CD8-positive, alpha-beta memory T cell (primary cell): ENCODE measurements at regions not wholly inside any gene's neighbourhood (a gene's known extent, or its start where the extent isn't known, plus 50 kb on each side); places are given as distances from the start of the nearest gene placed in this dataset.
A peak's percentile ranks its signal among the peaks of the same experiment; 100 is the strongest.
"Not testable (repeated sequence)": the region's sequence is repeated elsewhere in the genome, so short reads cannot be mapped to it uniquely, and the experiment has no call there.

Source experiments
- CTCF ChIA-PET: fragments of 350-600 bp; sonication (Branson Sonifier 250); formaldehyde crosslinking; loops from one replicate; lab custom pipeline; 2021; ENCODE audit warnings: antibody characterized with exemption; lab: Charles Lee
- POLR2A ChIA-PET: fragments of 350-600 bp; sonication (Branson Sonifier 250); formaldehyde crosslinking; loops from one replicate; lab custom pipeline; 2021; ENCODE audit warnings: antibody characterized with exemption; lab: Charles Lee
- DNase-seq, 5 donors: peaks; one replicate each; pipeline versions ENCODE4 v3.0.0 to v3.0.0-alpha.2; 2020 to 2022; ENCODE audit warnings: mixed read lengths in 1 of 5
- H3K27ac ChIP-seq: one replicate; pipeline ENCODE4 v1.7.0; 2013; ENCODE audit warnings: low read depth, mild to moderate bottlenecking, low read length, moderate library complexity
- H3K27me3 ChIP-seq: 2 replicates; pipeline ENCODE4 v1.7.0; 2013; ENCODE audit warnings: low read length, mild to moderate bottlenecking; ENCODE audit not compliant: insufficient read depth, poor library complexity, severe bottlenecking
- H3K36me3 ChIP-seq: 2 replicates; pipeline ENCODE4 v1.7.0; 2013; ENCODE audit warnings: mild to moderate bottlenecking, low read length, moderate library complexity; ENCODE audit not compliant: insufficient read depth
- H3K4me1 ChIP-seq: 2 replicates; pipeline ENCODE4 v1.7.0; 2013; ENCODE audit warnings: mild to moderate bottlenecking, low read length, moderate library complexity; ENCODE audit not compliant: insufficient read depth
- H3K4me3 ChIP-seq: 2 replicates; pipeline ENCODE4 v1.7.0; 2013; ENCODE audit warnings: mild to moderate bottlenecking, low read length
- H3K9me3 ChIP-seq: 2 replicates; pipeline ENCODE4 v1.7.0; 2013; ENCODE audit warnings: mild to moderate bottlenecking, low read length
- H3K27ac Mint-ChIP-seq, 8 donors: one replicate each; pipeline ENCODE4 v1.8.0; 2020 to 2021; ENCODE audit warnings: mixed read lengths in 8 of 8, mild to moderate bottlenecking in 6 of 8, inconsistent platforms in 3 of 8, moderate library complexity in 3 of 8
- H3K27me3 Mint-ChIP-seq, 2 donors: one replicate each; pipeline ENCODE4 v1.8.0; 2020 to 2021; ENCODE audit warnings: mixed read lengths in 2 of 2, mild to moderate bottlenecking in 1 of 2, moderate library complexity in 1 of 2
- H3K36me3 Mint-ChIP-seq, 3 donors: one replicate each; pipeline ENCODE4 v1.8.0; 2020 to 2021; ENCODE audit warnings: mixed read lengths in 3 of 3, inconsistent platforms in 1 of 3, mild to moderate bottlenecking in 1 of 3
- H3K4me1 Mint-ChIP-seq, 3 donors: one replicate each; pipeline ENCODE4 v1.8.0; 2020 to 2021; ENCODE audit warnings: mixed read lengths in 3 of 3, inconsistent platforms in 1 of 3, mild to moderate bottlenecking in 1 of 3
- H3K4me3 Mint-ChIP-seq, 7 donors: one replicate each; pipeline ENCODE4 v1.8.0; 2020 to 2021; ENCODE audit warnings: mixed read lengths in 7 of 7, mild to moderate bottlenecking in 6 of 7, moderate library complexity in 4 of 7, inconsistent platforms in 2 of 7
- H3K9me3 Mint-ChIP-seq, 5 donors: one replicate each; pipeline ENCODE4 v1.8.0; 2020 to 2022; ENCODE audit warnings: mixed read lengths in 5 of 5, mild to moderate bottlenecking in 3 of 5, moderate library complexity in 2 of 5, inconsistent platforms in 1 of 5

DNA sequence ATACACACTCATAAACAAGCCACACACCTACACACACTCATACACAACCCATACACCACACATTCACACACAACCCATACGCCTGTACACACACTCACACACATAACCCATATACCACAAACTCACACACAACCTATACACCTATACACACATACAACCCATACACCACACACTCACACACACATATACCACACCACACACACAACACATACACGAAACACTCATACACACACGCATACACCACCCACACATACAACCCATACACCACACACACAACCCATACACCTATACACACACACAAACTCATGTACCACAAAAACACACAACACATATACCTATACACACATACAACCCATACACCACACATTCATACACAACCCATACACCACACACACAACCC, 164.3 kb downstream of the TMEM121 start:
- Mint-ChIP-seq H3K27ac (peak overlapping the region in 2 of 8 donors; percentile 8 to 37), H3K27me3 (peaks cover 0 to 5% of the 10 kb centered on the region in 2 donors), H3K4me3 (no peak overlapping the region), H3K9me3 (no peaks in the 10 kb centered on the region), H3K4me1 (no peaks in the 10 kb centered on the region), H3K36me3 (no peaks in the 10 kb centered on the region)
- no peaks in the 10 kb centered on the region for H3K36me3 ChIP-seq
- H3K4me3 ChIP-seq = no peak overlapping the region
- ChIA-PET CTCF (no interaction called here), POLR2A (no interaction called here)
- no peaks in the 10 kb centered on the region for H3K4me1 ChIP-seq
- no peaks in the 10 kb centered on the region for H3K9me3 ChIP-seq
- no peak for DNase-seq
- no peak overlapping the region for H3K27ac ChIP-seq
- no peaks in the 10 kb centered on the region for H3K27me3 ChIP-seq

DNA sequence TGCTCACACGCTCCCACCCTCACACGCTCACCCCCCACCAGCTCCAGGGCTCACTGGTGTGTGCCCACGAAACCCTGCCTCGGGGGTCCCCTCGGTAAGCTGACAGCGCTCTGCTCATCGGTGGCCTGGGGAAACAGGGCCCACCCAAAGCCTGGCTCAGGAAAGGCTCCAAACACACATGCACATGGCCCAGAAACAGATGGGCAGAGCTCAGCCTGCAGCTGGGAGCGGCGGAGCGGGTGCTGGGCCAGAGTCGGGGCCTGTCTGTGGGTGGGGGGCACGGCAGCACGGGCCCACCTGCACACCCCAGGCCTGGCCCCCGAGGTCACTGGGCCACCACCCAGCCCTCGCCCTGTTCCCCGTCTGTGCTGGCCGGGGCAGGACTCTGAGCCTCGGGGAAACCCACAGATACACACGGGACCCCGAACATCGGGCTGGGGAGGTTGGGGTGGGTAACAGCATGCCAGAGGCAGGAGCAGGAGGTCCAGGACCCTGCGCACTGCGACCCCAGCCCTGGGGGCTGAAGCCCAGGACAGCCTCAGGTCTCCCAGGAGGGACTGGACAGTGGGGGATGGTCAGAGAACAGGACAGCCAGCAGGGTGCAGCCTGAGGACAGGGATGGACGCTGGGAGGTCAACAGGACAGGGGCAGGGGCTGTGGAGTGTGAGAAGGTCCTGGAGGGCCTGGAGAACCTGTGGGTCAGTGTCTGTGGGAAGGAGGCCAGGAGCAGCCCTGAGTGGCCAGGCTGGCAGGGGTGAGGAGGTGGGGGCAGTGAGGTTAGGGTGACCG, 165.1 kb downstream of the TMEM121 start:
- H3K4me1 Mint-ChIP-seq, CTCF ChIA-PET, H3K4me3 ChIP-seq, H3K27ac ChIP-seq, H3K36me3 Mint-ChIP-seq, DNase-seq, H3K27ac Mint-ChIP-seq, H3K27me3 ChIP-seq, H3K4me1 ChIP-seq, H3K9me3 ChIP-seq, H3K4me3 Mint-ChIP-seq, H3K36me3 ChIP-seq, POLR2A ChIA-PET, H3K27me3 Mint-ChIP-seq, H3K9me3 Mint-ChIP-seq: not testable (repeated sequence)

DNA sequence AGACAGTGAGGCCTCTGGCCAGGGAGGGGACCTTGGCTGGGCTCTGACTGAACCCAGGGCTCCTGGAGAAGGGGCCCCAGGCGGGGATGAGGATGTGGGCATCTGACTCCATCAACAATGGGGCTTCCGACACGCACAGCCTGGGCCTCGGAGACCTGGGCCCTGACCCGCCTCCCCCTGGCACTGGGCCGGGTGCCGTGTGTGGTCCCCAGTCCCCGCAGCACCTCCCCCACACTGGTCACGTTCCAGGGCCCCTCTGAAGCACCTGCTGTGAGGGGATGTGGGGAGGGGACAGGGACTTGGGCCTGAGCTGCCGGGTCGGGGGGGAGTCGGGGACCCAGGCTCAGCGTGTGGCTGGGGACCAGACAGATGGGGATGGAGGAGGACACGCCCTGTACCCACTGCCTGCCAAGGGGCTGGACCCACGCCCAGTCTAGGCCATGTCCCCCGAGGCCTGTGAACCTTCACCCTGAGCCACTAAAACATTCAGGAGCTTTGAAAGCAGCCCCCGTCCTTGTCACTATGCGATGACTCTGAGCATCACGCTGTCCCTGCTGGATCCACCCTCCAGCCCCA, 165.8 kb downstream of the TMEM121 start:
- POLR2A ChIA-PET, H3K4me3 Mint-ChIP-seq, DNase-seq: not testable (repeated sequence)

DNA sequence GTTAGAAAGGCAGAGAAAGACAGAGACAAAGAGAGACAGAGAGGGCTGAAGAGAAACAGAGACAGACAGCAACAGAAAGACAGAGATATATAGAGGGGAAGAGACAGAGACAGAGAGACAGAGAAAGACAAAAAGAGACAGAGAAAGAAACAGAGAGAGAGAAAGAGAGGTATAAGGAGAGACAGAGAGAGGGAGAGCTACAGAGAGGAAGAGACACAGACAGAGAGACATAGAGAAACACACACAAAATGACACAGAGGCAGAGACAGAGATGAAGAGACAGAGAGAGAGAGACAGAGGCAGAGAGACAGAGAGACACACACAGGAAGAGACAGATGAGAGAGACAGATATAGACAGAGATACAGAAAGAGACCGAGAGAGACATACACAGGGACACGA, 168.6 kb downstream of the TMEM121 start:
- CTCF ChIA-PET = no interaction called here
- no peak for DNase-seq
- Mint-ChIP-seq H3K27ac (no peak overlapping the region), H3K9me3 (no peaks in the 10 kb centered on the region), H3K4me3 (no peak overlapping the region), H3K4me1 (no peaks in the 10 kb centered on the region), H3K27me3 (peaks cover 6 to 7% of the 10 kb centered on the region in 2 donors), H3K36me3 (no peaks in the 10 kb centered on the region)
- Histone ChIP-seq H3K4me1 (no peaks in the 10 kb centered on the region), H3K9me3 (no peaks in the 10 kb centered on the region), H3K4me3 (no peak overlapping the region), H3K27me3 (no peaks in the 10 kb centered on the region), H3K36me3 (no peaks in the 10 kb centered on the region), H3K27ac (no peak overlapping the region)
- POLR2A ChIA-PET = no interaction called here

More for the DNA sequence above, 165.8 kb downstream of the TMEM121 start:
- H3K4me1 Mint-ChIP-seq, H3K27ac Mint-ChIP-seq, H3K36me3 Mint-ChIP-seq, H3K27me3 ChIP-seq, H3K4me3 ChIP-seq, H3K27me3 Mint-ChIP-seq, CTCF ChIA-PET, H3K4me1 ChIP-seq, H3K36me3 ChIP-seq, H3K9me3 ChIP-seq, H3K9me3 Mint-ChIP-seq, H3K27ac ChIP-seq: not testable (repeated sequence)

DNA sequence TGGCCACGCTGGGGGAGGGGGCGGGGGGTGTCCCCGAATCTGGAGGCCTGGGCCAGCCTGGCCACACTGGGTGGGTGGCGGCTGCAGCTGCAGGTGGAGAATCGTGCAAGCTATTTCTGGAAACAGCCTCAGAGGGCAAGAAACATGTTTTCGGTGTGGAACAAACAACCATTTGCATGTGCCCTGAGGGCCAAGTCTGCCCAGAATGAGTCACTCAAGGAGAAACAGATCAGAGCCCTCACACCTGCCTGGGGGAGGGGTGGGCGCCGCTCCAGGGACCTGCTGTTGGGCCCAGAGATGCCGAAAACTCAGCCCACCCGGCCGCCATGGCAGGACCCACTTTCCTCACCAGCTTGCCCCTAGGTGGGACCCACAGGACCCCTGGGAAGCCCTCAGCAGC, 170.0 kb downstream of the TMEM121 start:
- H3K36me3 Mint-ChIP-seq, H3K27ac ChIP-seq, POLR2A ChIA-PET, H3K27ac Mint-ChIP-seq, H3K4me1 ChIP-seq, H3K27me3 ChIP-seq, CTCF ChIA-PET, H3K9me3 Mint-ChIP-seq, DNase-seq, H3K4me1 Mint-ChIP-seq, H3K4me3 ChIP-seq, H3K36me3 ChIP-seq, H3K4me3 Mint-ChIP-seq, H3K9me3 ChIP-seq: not testable (repeated sequence)
- peaks cover 6 to 12% of the 10 kb centered on the region in 2 donors for H3K27me3 Mint-ChIP-seq

DNA sequence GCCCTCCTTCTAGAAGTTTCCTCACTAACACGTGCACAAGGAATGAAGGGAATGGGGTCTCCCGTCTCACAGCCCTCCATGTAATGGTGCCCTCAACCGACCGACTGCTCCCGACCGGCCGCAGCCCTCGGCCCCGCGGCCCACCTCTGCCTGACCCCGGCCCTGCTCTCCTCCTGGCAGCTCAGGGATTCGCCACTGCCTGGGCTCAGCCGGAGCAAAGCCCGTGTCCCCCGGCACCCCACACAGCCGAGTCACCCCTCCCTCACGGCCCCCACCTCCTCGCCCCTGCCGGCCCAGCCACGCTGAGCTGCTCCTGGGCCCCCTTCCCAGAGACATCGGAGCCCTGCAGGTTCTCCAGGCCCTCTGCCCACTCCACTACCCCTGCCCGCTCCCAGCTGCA, 171.0 kb downstream of the TMEM121 start:
- H3K36me3 Mint-ChIP-seq, POLR2A ChIA-PET, H3K36me3 ChIP-seq, H3K27ac Mint-ChIP-seq, H3K27ac ChIP-seq, H3K27me3 ChIP-seq, H3K9me3 ChIP-seq, H3K4me3 ChIP-seq, H3K4me1 Mint-ChIP-seq, H3K4me3 Mint-ChIP-seq, H3K4me1 ChIP-seq, H3K9me3 Mint-ChIP-seq, CTCF ChIA-PET: not testable (repeated sequence)
- DNase-seq = peak in 1 of 5 donors; percentile 32
- peaks cover 6 to 12% of the 10 kb centered on the region in 2 donors for H3K27me3 Mint-ChIP-seq

DNA sequence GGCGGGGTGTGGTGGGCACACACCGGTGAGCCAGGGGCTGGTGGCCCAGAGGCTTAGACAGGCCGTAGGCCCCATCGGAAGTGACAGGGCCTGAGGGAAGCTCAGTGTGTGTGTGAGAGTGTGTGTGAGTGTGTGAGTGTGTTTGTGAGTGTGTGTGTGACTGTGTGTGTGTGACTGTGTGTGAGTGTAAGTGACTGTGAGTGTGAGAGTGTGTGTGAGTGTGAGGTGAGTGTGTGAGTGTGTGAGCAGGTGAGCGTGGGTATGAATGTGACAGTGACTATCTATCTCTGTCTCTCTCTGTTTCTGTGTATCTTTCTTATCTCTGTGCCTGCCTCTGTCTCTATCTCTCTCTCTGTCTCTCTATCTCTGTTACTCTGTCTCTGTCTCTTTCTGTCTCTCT, 171.6 kb downstream of the TMEM121 start:
- H3K4me1 Mint-ChIP-seq, H3K9me3 ChIP-seq, H3K27me3 ChIP-seq, H3K27ac ChIP-seq, CTCF ChIA-PET, POLR2A ChIA-PET, H3K36me3 Mint-ChIP-seq, H3K36me3 ChIP-seq, H3K4me3 ChIP-seq, H3K9me3 Mint-ChIP-seq, H3K27ac Mint-ChIP-seq, DNase-seq, H3K4me1 ChIP-seq, H3K4me3 Mint-ChIP-seq: not testable (repeated sequence)
- H3K27me3 Mint-ChIP-seq = peaks cover 6 to 12% of the 10 kb centered on the region in 2 donors

DNA sequence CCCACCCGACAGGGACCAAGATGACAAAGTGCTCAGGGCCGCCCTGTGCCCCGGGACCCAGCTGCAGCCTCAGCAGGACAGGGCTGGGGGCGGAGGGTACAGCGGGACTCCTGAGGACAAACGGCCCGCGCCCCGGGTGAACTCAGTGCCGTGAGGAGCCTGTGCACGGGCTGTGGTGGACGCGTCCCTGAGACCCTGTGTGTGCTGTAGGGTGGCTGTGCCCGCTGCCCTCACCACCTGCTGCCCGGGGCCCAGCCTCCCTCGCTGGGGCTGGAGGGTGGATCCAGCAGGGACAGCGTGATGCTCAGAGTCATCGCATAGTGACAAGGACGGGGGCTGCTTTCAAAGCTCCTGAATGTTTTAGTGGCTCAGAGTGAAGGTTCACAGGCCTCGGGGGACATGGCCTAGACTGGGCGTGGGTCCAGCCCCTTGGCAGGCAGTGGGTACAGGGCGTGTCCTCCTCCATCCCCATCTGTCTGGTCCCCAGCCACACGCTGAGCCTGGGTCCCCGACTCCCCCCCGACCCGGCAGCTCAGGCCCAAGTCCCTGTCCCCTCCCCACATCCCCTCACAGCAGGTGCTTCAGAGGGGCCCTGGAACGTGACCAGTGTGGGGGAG, 172.7 kb downstream of the TMEM121 start:
- H3K9me3 ChIP-seq, POLR2A ChIA-PET, H3K36me3 ChIP-seq, H3K36me3 Mint-ChIP-seq, H3K27ac ChIP-seq, H3K27ac Mint-ChIP-seq, H3K27me3 ChIP-seq, H3K9me3 Mint-ChIP-seq, H3K4me1 Mint-ChIP-seq, H3K4me1 ChIP-seq, H3K4me3 ChIP-seq, CTCF ChIA-PET, H3K4me3 Mint-ChIP-seq: not testable (repeated sequence)
- H3K27me3 Mint-ChIP-seq = peaks cover 5 to 12% of the 10 kb centered on the region in 2 donors
- DNase-seq = peak in 1 of 5 donors; percentile 42
